Astrocyte of the cerebellum (primary cell): ENCODE measurements at regions not wholly inside any gene's neighbourhood (a gene's known extent, or its start where the extent isn't known, plus 50 kb on each side); places are given as distances from the start of the nearest gene placed in this dataset.

Source experiments
- DNase-seq: peaks from one replicate; pipeline ENCODE4 v3.0.0-alpha.2; 2011; ENCODE audit warnings: low read depth
- H3K4me3 ChIP-seq: 2 replicates; pipeline ENCODE4 v1.5.1; 2011; ENCODE audit warnings: mild to moderate bottlenecking, low read depth, low read length, moderate library complexity
- in situ Hi-C: cut with HindIII; loops from 2 replicates; pipeline ENCODE4 v1.10.0; 2017; ENCODE audit warnings: low sequenced_read_pairs
- TF ChIP-seq, protein P1 (sequence below): IDR thresholded peaks from 2 replicates; pipeline ENCODE4 v1.5.1; 2012; ENCODE audit warnings: low read length, low read depth, moderate library complexity, mild to moderate bottlenecking; ENCODE audit errors: missing control alignments

DNA sequence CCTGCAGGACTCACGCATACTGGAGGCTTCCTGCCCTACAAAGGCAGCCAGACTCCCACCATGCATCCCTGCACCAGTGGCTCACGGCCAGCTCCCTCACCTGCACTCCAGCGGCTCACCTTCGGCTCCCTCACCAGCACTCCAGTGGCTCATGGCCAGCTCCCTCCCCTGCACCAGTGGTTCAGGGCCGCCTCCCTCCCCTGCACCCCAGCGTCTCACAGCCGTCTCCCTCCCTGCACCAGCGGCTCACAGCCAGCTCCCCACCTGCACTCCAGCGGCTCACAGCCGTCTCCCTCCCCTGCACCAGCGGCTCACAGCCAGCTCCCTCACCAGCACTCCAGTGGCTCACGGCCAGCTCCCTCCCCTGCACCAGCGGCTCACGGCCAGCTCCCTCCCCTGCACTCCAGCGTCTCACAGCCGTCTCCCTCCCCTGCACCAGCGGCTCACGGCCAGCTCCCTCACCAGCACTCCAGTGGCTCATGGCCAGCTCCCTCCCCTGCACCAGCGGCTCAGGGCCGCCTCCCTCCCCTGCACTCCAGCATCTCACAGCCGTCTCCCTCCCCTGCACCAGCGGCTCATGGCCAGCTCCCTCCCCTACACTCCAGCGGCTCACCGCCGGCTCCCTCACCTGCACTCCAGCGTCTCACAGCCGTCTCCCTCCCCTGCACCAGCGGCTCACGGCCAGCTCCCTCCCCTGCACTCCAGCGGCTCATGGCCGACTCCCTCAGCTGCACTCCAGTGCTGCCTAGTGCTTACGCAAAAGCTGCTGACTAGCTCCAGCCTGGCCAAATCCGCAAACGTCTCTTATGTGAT, 324.5 kb downstream of the NPHP4 start:
- H3K4me3 ChIP-seq: no peak overlapping the region
- TF ChIP-seq, protein P1, sequence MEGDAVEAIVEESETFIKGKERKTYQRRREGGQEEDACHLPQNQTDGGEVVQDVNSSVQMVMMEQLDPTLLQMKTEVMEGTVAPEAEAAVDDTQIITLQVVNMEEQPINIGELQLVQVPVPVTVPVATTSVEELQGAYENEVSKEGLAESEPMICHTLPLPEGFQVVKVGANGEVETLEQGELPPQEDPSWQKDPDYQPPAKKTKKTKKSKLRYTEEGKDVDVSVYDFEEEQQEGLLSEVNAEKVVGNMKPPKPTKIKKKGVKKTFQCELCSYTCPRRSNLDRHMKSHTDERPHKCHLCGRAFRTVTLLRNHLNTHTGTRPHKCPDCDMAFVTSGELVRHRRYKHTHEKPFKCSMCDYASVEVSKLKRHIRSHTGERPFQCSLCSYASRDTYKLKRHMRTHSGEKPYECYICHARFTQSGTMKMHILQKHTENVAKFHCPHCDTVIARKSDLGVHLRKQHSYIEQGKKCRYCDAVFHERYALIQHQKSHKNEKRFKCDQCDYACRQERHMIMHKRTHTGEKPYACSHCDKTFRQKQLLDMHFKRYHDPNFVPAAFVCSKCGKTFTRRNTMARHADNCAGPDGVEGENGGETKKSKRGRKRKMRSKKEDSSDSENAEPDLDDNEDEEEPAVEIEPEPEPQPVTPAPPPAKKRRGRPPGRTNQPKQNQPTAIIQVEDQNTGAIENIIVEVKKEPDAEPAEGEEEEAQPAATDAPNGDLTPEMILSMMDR: no peak
- in situ Hi-C loops: no loop called here
- no peak for DNase-seq

DNA sequence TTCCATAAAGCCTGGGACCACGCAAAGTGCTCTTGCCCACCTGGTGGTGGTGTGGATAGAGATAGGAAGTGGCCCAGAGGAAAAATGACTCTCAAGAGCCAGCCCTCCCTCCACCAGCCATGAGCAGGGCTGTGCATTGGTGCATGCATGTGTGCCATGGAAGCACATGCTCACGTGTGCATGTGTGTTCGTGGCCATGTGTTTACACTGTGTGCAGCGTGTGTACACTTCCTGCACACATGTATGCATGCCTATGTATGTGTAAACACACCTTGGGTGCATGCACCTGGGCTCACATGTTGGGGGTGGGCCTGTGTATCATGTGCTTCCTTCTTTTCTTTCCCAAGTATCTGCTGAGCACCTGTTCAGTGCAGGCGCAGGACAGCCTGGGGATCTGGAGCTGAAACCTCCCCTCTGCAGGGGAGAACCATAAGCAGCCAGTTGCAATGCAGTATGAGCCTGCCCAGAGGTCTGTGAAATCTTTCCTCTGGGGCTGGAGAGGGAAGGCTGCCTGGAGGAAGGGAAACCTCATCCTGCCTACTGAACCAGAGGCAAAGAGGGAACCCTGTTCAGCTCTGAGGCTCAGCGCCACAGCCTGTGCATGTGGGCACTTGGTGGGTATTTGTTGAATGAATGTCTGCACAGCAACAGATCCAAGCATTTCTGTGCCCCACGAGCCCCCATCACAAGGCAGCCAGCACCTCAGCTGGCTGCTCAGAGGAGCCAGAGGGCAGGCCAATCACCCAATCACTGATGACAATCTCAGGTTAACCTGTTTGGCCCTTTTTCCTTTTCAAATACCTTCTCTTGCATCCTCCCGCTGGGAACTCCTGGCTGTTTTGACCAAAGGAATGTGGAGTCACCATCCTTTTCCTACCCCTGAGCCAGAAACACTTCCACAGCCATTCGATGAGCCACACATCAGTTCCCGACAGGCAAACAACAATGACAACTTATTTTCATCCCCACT, 327.0 kb downstream of the NPHP4 start:
- no peak for DNase-seq
- no peak overlapping the region for H3K4me3 ChIP-seq
- TF ChIP-seq, protein P1: no peak
- in situ Hi-C loops: no loop called here

DNA sequence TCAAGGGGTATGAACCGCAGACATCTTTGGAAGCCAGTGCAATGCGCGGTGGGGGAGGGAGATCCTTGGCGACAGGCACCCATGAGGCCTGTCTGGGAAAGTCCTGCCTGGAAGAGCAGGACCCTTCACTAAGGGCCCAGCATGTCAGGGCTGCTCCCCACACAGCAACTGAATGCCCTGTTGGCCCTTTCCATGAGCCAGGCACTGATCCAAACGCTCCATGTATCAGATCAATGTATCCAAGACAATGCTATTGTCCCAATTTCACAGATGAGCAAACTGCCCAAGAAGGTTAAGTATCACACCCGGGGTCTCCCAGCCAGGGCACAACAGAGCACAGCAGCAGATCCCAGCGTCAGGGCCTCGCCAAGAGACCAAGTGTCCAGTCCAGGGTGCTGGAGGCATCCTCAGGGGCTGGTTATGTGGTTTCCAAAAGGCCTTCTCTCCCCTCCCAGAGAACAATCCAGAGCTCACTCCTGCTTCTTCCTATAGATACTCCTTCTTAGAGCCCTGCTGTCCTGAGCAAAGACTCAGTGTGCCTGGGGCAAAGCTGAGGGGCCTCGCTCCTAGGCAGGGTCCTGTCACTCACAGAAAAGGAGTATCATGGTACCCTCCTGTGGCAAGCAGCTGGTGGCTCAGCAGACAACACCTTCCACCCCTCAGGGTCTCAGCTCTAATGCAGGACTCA, 328.0 kb downstream of the NPHP4 start:
- in situ Hi-C loops: no loop called here
- no peak for DNase-seq
- TF ChIP-seq, protein P1: no peak
- H3K4me3 ChIP-seq: no peak overlapping the region

DNA sequence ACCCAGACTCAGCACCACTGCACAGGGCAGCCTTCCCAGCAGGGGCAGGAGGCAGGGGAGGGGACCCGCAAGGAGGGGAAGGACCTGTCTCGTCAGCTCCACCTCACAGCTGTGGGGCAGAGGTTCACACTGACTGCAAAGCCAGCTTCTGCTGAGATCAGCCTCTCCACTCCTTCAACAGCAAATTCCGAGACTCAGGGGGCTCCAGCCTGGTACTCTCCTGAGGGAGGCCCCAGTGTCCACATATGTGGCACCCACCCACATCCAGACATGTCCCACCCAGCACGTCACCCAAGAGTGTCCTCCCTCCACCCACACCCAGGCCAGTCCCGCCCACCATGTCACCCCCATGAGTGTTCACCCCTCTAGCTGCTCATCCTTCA, 329.5 kb downstream of the NPHP4 start:
- in situ Hi-C loops: no loop called here
- TF ChIP-seq, protein P1: no peak
- no peak overlapping the region for H3K4me3 ChIP-seq
- no peak for DNase-seq

DNA sequence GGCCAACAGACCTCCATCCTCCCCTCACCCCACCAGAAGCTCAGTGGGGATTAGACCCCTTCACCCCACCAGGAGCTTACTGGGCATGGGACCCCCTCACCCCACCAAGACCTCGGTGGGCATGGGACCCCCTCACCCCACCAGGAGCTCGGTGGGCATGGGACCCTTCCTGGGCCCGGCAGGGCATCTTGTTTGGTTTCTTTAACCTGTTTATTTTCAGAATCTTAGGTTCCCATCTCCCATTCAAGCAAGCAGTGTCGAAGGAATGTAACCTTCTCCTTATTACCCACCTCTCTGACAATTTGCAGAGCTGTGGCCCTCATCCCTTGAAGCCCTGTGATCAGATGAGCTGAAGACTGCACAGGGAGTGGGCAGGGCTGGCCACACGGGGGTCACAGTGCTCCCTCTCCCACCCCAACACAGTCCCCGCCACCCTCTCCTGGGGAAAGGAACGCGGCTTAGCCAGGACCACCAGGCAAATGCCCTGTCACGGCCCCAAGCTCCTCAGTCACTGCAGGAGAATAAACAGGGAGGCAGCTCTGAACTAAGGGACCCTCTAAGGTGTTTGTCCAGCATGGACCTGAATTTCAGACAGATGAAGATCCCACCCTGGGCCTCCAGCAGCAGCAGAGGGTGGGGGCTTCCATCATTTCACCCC, 330.0 kb downstream of the NPHP4 start:
- TF ChIP-seq, protein P1: no peak
- H3K4me3 ChIP-seq: no peak overlapping the region
- in situ Hi-C loops: no loop called here
- DNase-seq: no peak
